ENCODE measurements at regions not wholly inside any gene's neighbourhood (a gene's known extent, or its start where the extent isn't known, plus 50 kb on each side); places are given as distances from the start of the nearest gene placed in this dataset.
"Not testable (repeated sequence)": the region's sequence is repeated elsewhere in the genome, so short reads cannot be mapped to it uniquely, and the experiment has no call there.

DNA sequence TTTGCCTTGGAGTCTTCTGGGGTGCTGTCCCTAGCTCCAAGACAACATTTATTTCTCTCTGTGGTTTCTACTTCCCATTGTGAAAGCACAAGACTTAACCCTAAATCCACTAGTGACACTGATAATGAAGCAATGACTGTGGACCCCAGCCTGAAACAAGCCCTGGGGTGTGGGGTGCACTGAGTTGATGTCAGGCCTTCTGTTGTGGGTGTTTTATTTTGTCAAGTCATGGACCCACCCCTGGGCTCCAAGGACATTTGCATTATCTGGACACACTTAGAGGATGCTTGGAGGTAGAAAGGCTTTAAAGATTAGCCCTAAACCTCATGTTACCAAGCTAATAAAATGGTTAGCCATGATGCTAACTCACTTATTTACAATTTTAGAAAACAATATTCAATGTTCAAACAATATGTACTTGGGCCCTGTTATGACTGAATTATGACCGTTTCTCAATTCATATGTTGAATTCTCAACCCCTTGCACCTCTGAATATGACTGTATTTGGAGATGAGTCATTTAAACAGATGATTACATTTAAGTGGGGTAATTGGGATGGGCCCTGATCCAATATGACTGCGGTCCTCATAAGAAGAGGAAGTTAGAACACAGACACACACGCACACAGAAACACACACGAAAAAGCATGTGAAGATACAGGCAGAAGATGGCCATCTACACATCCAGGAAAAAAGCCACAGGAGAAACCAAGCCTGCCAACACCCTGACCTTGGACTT, 137.2 kb upstream of the IGFBP3 start:
- TF ChIP-seq, protein P1, sequence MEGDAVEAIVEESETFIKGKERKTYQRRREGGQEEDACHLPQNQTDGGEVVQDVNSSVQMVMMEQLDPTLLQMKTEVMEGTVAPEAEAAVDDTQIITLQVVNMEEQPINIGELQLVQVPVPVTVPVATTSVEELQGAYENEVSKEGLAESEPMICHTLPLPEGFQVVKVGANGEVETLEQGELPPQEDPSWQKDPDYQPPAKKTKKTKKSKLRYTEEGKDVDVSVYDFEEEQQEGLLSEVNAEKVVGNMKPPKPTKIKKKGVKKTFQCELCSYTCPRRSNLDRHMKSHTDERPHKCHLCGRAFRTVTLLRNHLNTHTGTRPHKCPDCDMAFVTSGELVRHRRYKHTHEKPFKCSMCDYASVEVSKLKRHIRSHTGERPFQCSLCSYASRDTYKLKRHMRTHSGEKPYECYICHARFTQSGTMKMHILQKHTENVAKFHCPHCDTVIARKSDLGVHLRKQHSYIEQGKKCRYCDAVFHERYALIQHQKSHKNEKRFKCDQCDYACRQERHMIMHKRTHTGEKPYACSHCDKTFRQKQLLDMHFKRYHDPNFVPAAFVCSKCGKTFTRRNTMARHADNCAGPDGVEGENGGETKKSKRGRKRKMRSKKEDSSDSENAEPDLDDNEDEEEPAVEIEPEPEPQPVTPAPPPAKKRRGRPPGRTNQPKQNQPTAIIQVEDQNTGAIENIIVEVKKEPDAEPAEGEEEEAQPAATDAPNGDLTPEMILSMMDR (IDR thresholded peaks at IDR 0.05; ENCODE audit: unreplicated experiment): no peak
- no TSS peak for BruUV-seq (replicated peaks)
- H3K4me1 Mint-ChIP-seq (ENCODE audit: insufficient read depth, unreplicated experiment): no peaks in the 10 kb centered on the region
- no peaks in the 10 kb centered on the region for H3K27me3 Mint-ChIP-seq (ENCODE audit: insufficient read depth, unreplicated experiment)
- no peak overlapping the region for H3K27ac Mint-ChIP-seq (ENCODE audit: low read depth, unreplicated experiment)
- no peak overlapping the region for H3K4me3 Mint-ChIP-seq (ENCODE audit: unreplicated experiment)
- H3K9me3 Mint-ChIP-seq (ENCODE audit: unreplicated experiment): no peaks in the 10 kb centered on the region
- CTCF ChIA-PET: no interaction called here
- DNase-seq (ENCODE audit: unreplicated experiment): peak; percentile 23
- H3K36me3 Mint-ChIP-seq (ENCODE audit: insufficient read depth, unreplicated experiment): peaks cover 6% of the 10 kb centered on the region
- intact Hi-C loops (cut with micrococcal nuclease): no loop called here
- POLR2A ChIA-PET: interaction anchor here (0.6 kb wide), 1 partner anchor 12 kb away, joined by 3 read pairs; no protein-coding TSS in a partner anchor

DNA sequence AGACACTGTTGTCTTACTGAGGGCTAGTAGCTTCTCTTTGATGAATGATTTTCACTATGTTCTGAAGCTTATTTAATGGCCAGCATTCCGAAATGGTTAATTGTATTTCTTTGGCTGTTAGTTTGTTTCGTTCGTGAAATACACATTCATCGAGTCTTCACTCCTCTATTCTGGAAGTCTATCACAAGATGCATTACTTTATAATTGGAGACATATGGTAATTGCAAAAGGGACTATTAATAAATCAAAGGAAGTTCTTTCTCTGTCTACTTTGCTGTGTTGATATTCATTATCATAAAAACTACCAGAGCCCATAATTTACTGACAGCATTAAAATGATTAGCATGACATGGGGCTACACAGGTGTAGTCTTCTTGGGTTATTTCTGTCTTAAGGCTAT, 133.8 kb upstream of the IGFBP3 start:
- DNase-seq (ENCODE audit: unreplicated experiment): no peak
- no peaks in the 10 kb centered on the region for H3K4me1 Mint-ChIP-seq (ENCODE audit: insufficient read depth, unreplicated experiment)
- POLR2A ChIA-PET: interaction anchor here (0.8 kb wide), 1 partner anchor 48 kb away, joined by 3 read pairs; no protein-coding TSS in a partner anchor
- no peaks in the 10 kb centered on the region for H3K27me3 Mint-ChIP-seq (ENCODE audit: insufficient read depth, unreplicated experiment)
- H3K27ac Mint-ChIP-seq (ENCODE audit: low read depth, unreplicated experiment): no peak overlapping the region
- H3K36me3 Mint-ChIP-seq (ENCODE audit: insufficient read depth, unreplicated experiment): peaks cover 6% of the 10 kb centered on the region
- no peaks in the 10 kb centered on the region for H3K9me3 Mint-ChIP-seq (ENCODE audit: unreplicated experiment)
- no TSS peak for BruUV-seq (replicated peaks)
- TF ChIP-seq, protein P1 (IDR thresholded peaks at IDR 0.05; ENCODE audit: unreplicated experiment): no peak
- no peak overlapping the region for H3K4me3 Mint-ChIP-seq (ENCODE audit: unreplicated experiment)
- CTCF ChIA-PET: interaction anchor here (0.5 to 0.6 kb wide), 2 partner anchors 1139 to 1173 kb away, joined by 3 read pairs; no protein-coding TSS in a partner anchor
- intact Hi-C loops (cut with micrococcal nuclease): no loop called here

DNA sequence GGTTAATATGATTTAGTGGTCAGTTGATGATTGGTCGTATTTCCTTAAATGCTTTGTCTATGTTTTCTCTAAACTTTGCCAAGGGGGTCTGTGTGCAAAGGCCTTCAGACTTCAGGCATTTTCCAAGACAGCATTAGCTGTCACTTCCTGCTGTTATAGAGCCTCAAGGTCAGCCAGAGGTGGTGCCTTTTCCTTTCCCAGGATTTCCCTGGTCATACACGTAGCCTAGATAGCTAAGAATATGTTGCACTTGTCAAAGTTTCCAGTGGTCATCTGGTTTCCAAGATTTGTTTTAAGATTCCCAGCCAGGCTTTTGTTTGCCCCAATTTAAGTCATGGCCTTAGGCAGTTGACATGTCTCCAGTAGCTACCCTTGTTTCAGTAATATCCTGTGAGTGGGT, 133.2 kb upstream of the IGFBP3 start:
- no peaks in the 10 kb centered on the region for H3K9me3 Mint-ChIP-seq (ENCODE audit: unreplicated experiment)
- TF ChIP-seq, protein P1 (IDR thresholded peaks at IDR 0.05; ENCODE audit: unreplicated experiment): no peak
- no peak overlapping the region for H3K4me3 Mint-ChIP-seq (ENCODE audit: unreplicated experiment)
- CTCF ChIA-PET: interaction anchor here (0.5 kb wide), 1 partner anchor 1173 kb away, joined by 3 read pairs; no protein-coding TSS in a partner anchor
- H3K27me3 Mint-ChIP-seq (ENCODE audit: insufficient read depth, unreplicated experiment): no peaks in the 10 kb centered on the region
- no peaks in the 10 kb centered on the region for H3K4me1 Mint-ChIP-seq (ENCODE audit: insufficient read depth, unreplicated experiment)
- BruUV-seq (replicated peaks): no TSS peak
- intact Hi-C loops (cut with micrococcal nuclease): no loop called here
- H3K36me3 Mint-ChIP-seq (ENCODE audit: insufficient read depth, unreplicated experiment): peaks cover 5% of the 10 kb centered on the region
- POLR2A ChIA-PET: interaction anchor here (0.8 kb wide), 1 partner anchor 48 kb away, joined by 3 read pairs; no protein-coding TSS in a partner anchor
- DNase-seq (ENCODE audit: unreplicated experiment): no peak
- H3K27ac Mint-ChIP-seq (ENCODE audit: low read depth, unreplicated experiment): no peak overlapping the region

GRCh38 chr7:46047581-46047980, 126.5 kb upstream of the IGFBP3 start:
- no TSS peak for BruUV-seq (replicated peaks)
- Mint-ChIP-seq H3K4me1 (ENCODE audit: insufficient read depth, unreplicated experiment) (no peaks in the 10 kb centered on the region), H3K36me3 (ENCODE audit: insufficient read depth, unreplicated experiment) (no peaks in the 10 kb centered on the region), H3K4me3 (ENCODE audit: unreplicated experiment) (no peak overlapping the region), H3K9me3 (ENCODE audit: unreplicated experiment) (peaks cover 9% of the 10 kb centered on the region), H3K27me3 (ENCODE audit: insufficient read depth, unreplicated experiment) (no peaks in the 10 kb centered on the region), H3K27ac (ENCODE audit: low read depth, unreplicated experiment) (no peak overlapping the region)
- intact Hi-C loops (cut with micrococcal nuclease): no loop called here
- TF ChIP-seq, protein P1 (IDR thresholded peaks at IDR 0.05; ENCODE audit: unreplicated experiment): no peak
- ChIA-PET POLR2A (no interaction called here), CTCF (interaction anchor here (0.6 kb wide), 1 partner anchor 203 kb away, joined by 3 read pairs; no protein-coding TSS in a partner anchor)
- no peak for DNase-seq (ENCODE audit: unreplicated experiment)

DNA sequence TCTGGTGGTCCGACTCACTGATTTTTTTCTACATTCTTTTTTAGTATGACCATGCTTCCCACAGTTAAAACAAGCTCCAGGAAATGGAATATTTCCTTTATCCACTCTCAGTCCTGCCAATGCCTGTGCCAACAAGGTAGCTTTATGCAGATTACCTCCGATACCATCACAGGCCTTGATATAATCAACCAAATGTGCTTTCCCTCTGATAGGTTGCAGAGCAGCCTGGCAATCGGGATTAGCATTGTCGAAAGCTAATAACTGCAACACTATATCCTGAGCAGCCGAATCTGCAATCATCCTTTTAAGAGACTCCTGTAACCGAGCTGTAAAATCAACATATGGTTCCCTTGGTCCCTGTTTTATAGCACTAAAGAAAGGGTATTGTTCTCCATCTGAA, 122.3 kb upstream of the IGFBP3 start:
- H3K4me1 Mint-ChIP-seq (ENCODE audit: insufficient read depth, unreplicated experiment); BruUV-seq (replicated peaks); H3K27ac Mint-ChIP-seq (ENCODE audit: low read depth, unreplicated experiment); H3K4me3 Mint-ChIP-seq (ENCODE audit: unreplicated experiment); DNase-seq (ENCODE audit: unreplicated experiment); POLR2A ChIA-PET; H3K27me3 Mint-ChIP-seq (ENCODE audit: insufficient read depth, unreplicated experiment); H3K9me3 Mint-ChIP-seq (ENCODE audit: unreplicated experiment); H3K36me3 Mint-ChIP-seq (ENCODE audit: insufficient read depth, unreplicated experiment); intact Hi-C loops (cut with micrococcal nuclease): not testable (repeated sequence)
- CTCF ChIA-PET: interaction anchor here (0.6 kb wide), 2 partner anchors 154 to 315 kb away, joined by 3 read pairs; no protein-coding TSS in a partner anchor

DNA sequence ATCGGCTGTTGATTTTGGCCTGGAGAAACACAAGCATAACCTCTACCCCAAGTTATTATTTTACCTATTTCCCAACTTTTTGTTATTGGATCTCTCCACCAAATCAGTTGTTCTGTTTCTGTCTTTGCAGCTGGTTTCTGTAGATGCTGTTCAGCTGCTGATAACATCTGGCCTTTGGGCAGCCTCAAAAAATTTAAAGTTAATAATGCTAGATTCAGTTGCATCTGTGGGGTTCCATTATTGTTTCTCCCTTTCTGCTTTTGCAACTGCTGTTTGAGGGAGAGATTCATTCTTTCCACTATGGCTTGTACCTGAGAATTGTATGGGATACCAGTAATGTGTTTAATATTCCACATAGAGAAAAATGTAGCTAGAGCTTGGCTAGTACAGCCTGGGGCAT, 118.7 kb upstream of the IGFBP3 start:
- BruUV-seq (replicated peaks); DNase-seq (ENCODE audit: unreplicated experiment); H3K4me1 Mint-ChIP-seq (ENCODE audit: insufficient read depth, unreplicated experiment); H3K27me3 Mint-ChIP-seq (ENCODE audit: insufficient read depth, unreplicated experiment); intact Hi-C loops (cut with micrococcal nuclease); H3K4me3 Mint-ChIP-seq (ENCODE audit: unreplicated experiment); H3K36me3 Mint-ChIP-seq (ENCODE audit: insufficient read depth, unreplicated experiment); H3K27ac Mint-ChIP-seq (ENCODE audit: low read depth, unreplicated experiment); H3K9me3 Mint-ChIP-seq (ENCODE audit: unreplicated experiment); POLR2A ChIA-PET: not testable (repeated sequence)
- CTCF ChIA-PET: interaction anchor here (0.7 kb wide), 1 partner anchor 371 kb away, joined by 3 read pairs; no protein-coding TSS in a partner anchor
